ENCODE measurements at regions not wholly inside any gene's neighbourhood (a gene's known extent, or its start where the extent isn't known, plus 50 kb on each side); places are given as distances from the start of the nearest gene placed in this dataset.
"Not testable (repeated sequence)": the region's sequence is repeated elsewhere in the genome, so short reads cannot be mapped to it uniquely, and the experiment has no call there.

- DNase-seq (ENCODE audit: low spot score) = no peak
- Mint-ChIP-seq H3K36me3 (ENCODE audit: low read depth) (no peaks in the 10 kb centered on the region), H3K4me3 (ENCODE audit: unreplicated experiment) (no peak overlapping the region), H3K9me3 (ENCODE audit: low read depth) (no peaks in the 10 kb centered on the region), H3K4me1 (ENCODE audit: low read depth) (peaks cover 5% of the 10 kb centered on the region), H3K27ac (ENCODE audit: unreplicated experiment) (no peak overlapping the region), H3K27me3 (ENCODE audit: low read depth) (no peaks in the 10 kb centered on the region)
- TF ChIP-seq CTCF (IDR thresholded peaks at IDR 0.05) = peak; percentile 42
These were observed 144.9 kb upstream of the SOD1 start for GRCh38 chr21:31514598-31514997.

- DNase-seq (ENCODE audit: low spot score); H3K4me3 Mint-ChIP-seq (ENCODE audit: unreplicated experiment); H3K4me1 Mint-ChIP-seq (ENCODE audit: low read depth): not testable (repeated sequence)
These were observed 146.0 kb upstream of the SOD1 start for GRCh38 chr21:31513541-31513940.

GRCh38 chr21:31511999-31512398 is 147.5 kb upstream of the SOD1 start:
- not testable (repeated sequence) for DNase-seq (ENCODE audit: low spot score); H3K27me3 Mint-ChIP-seq (ENCODE audit: low read depth); H3K4me3 Mint-ChIP-seq (ENCODE audit: unreplicated experiment); H3K4me1 Mint-ChIP-seq (ENCODE audit: low read depth); H3K36me3 Mint-ChIP-seq (ENCODE audit: low read depth); H3K9me3 Mint-ChIP-seq (ENCODE audit: low read depth); H3K27ac Mint-ChIP-seq (ENCODE audit: unreplicated experiment)

More at GRCh38 chr21:31513541-31513940, 146.0 kb upstream of the SOD1 start:
- H3K9me3 Mint-ChIP-seq (ENCODE audit: low read depth); H3K27ac Mint-ChIP-seq (ENCODE audit: unreplicated experiment); H3K36me3 Mint-ChIP-seq (ENCODE audit: low read depth); H3K27me3 Mint-ChIP-seq (ENCODE audit: low read depth): not testable (repeated sequence)

- H3K4me1 Mint-ChIP-seq (ENCODE audit: low read depth) = peaks cover 7% of the 10 kb centered on the region
- H3K4me3 Mint-ChIP-seq (ENCODE audit: unreplicated experiment) = no peak overlapping the region
- no peak for DNase-seq (ENCODE audit: low spot score)
- H3K27ac Mint-ChIP-seq (ENCODE audit: unreplicated experiment) = no peak overlapping the region
- H3K9me3 Mint-ChIP-seq (ENCODE audit: low read depth) = no peaks in the 10 kb centered on the region
- H3K27me3 Mint-ChIP-seq (ENCODE audit: low read depth) = no peaks in the 10 kb centered on the region
- no peak for TF ChIP-seq CTCF (IDR thresholded peaks at IDR 0.05)
- H3K36me3 Mint-ChIP-seq (ENCODE audit: low read depth) = no peaks in the 10 kb centered on the region
These were observed 148.2 kb upstream of the SOD1 start for GRCh38 chr21:31511258-31511657.

- H3K36me3 Mint-ChIP-seq (ENCODE audit: low read depth) = no peaks in the 10 kb centered on the region
- H3K27me3 Mint-ChIP-seq (ENCODE audit: low read depth) = no peaks in the 10 kb centered on the region
- no peak for DNase-seq (ENCODE audit: low spot score)
- no peak overlapping the region for H3K4me3 Mint-ChIP-seq (ENCODE audit: unreplicated experiment)
- H3K9me3 Mint-ChIP-seq (ENCODE audit: low read depth) = no peaks in the 10 kb centered on the region
- peaks cover 7% of the 10 kb centered on the region for H3K4me1 Mint-ChIP-seq (ENCODE audit: low read depth)
- H3K27ac Mint-ChIP-seq (ENCODE audit: unreplicated experiment) = no peak overlapping the region
- peak; percentile 71 for TF ChIP-seq CTCF (IDR thresholded peaks at IDR 0.05)
These were observed 150.1 kb upstream of the SOD1 start for GRCh38 chr21:31509194-31510017.

- TF ChIP-seq CTCF (IDR thresholded peaks at IDR 0.05) = no peak
- no peak overlapping the region for H3K27ac Mint-ChIP-seq (ENCODE audit: unreplicated experiment)
- no peaks in the 10 kb centered on the region for H3K36me3 Mint-ChIP-seq (ENCODE audit: low read depth)
- no peak overlapping the region for H3K4me3 Mint-ChIP-seq (ENCODE audit: unreplicated experiment)
- H3K9me3 Mint-ChIP-seq (ENCODE audit: low read depth) = no peaks in the 10 kb centered on the region
- no peaks in the 10 kb centered on the region for H3K27me3 Mint-ChIP-seq (ENCODE audit: low read depth)
- DNase-seq (ENCODE audit: low spot score) = no peak
- H3K4me1 Mint-ChIP-seq (ENCODE audit: low read depth) = peaks cover 7% of the 10 kb centered on the region
These were observed 153.5 kb upstream of the SOD1 start for GRCh38 chr21:31505975-31506374.

Data from chondrocyte (in vitro differentiated cells).